ENCODE measurements at regions not wholly inside any gene's neighbourhood (a gene's known extent, or its start where the extent isn't known, plus 50 kb on each side); places are given as distances from the start of the nearest gene placed in this dataset.

- DNase-seq, result no peak
- Histone ChIP-seq H3K27me3 (ENCODE audit: insufficient read depth, low read length) (no peaks in the 10 kb centered on the region), H3K9me3 (ENCODE audit: control insufficient read depth in 1 of 2, low read length in 2 of 2) (no peaks in the 10 kb centered on the region), H3K36me3 (ENCODE audit: insufficient read depth, low read length) (no peaks in the 10 kb centered on the region), H3K27ac (ENCODE audit: low read depth, low read length) (no peak overlapping the region), H3K4me1 (ENCODE audit: insufficient read depth, low read length) (no peaks in the 10 kb centered on the region), H3K4me3 (ENCODE audit: low read length in 2 of 2) (no peak overlapping the region)
- ChIA-PET CTCF (ENCODE audit: partially characterized antibody) (no interaction called here), POLR2A (ENCODE audit: partially characterized antibody) (no interaction called here)
- Mint-ChIP-seq H3K27me3 (no peaks in the 10 kb centered on the region), H3K9me3 (peaks cover 0 to 3% (median 0%) of the 10 kb centered on the region in 8 donors), H3K4me3 (peak overlapping the region in 1 of 8 donors; percentile 1), H3K36me3 (no peaks in the 10 kb centered on the region), H3K4me1 (no peaks in the 10 kb centered on the region), H3K27ac (no peak overlapping the region)
- intact Hi-C loops (cut with micrococcal nuclease), result no loop called here
Measured at GRCh38 chr5:106860398-106861044, 810.2 kb downstream of the EFNA5 start.

- Mint-ChIP-seq H3K36me3 (no peaks in the 10 kb centered on the region), H3K27me3 (no peaks in the 10 kb centered on the region), H3K4me1 (no peaks in the 10 kb centered on the region), H3K9me3 (peaks cover 0 to 4% (median 1%) of the 10 kb centered on the region in 8 donors), H3K27ac (no peak overlapping the region), H3K4me3 (no peak overlapping the region)
- ChIA-PET POLR2A (ENCODE audit: partially characterized antibody) (no interaction called here), CTCF (ENCODE audit: partially characterized antibody) (interaction anchor here (1.1 kb wide), 1 partner anchor 14 kb away, joined by 3 read pairs; no protein-coding TSS in a partner anchor)
- Histone ChIP-seq H3K4me1 (ENCODE audit: insufficient read depth, low read length) (no peaks in the 10 kb centered on the region), H3K27me3 (ENCODE audit: insufficient read depth, low read length) (no peaks in the 10 kb centered on the region), H3K27ac (ENCODE audit: low read depth, low read length) (no peak overlapping the region), H3K36me3 (ENCODE audit: insufficient read depth, low read length) (no peaks in the 10 kb centered on the region), H3K9me3 (ENCODE audit: control insufficient read depth in 1 of 2, low read length in 2 of 2) (no peaks in the 10 kb centered on the region), H3K4me3 (ENCODE audit: low read length in 2 of 2) (no peak overlapping the region)
- no peak for DNase-seq
- intact Hi-C loops (cut with micrococcal nuclease), result no loop called here
Measured at GRCh38 chr5:106858616-106859015, 812.1 kb downstream of the EFNA5 start.

GRCh38 chr5:106854922-106855321 lies 815.8 kb downstream of the EFNA5 start:
- Histone ChIP-seq H3K4me3 (ENCODE audit: low read length in 2 of 2) (no peak overlapping the region), H3K27ac (ENCODE audit: low read depth, low read length) (no peak overlapping the region), H3K36me3 (ENCODE audit: insufficient read depth, low read length) (no peaks in the 10 kb centered on the region), H3K4me1 (ENCODE audit: insufficient read depth, low read length) (no peaks in the 10 kb centered on the region), H3K27me3 (ENCODE audit: insufficient read depth, low read length) (no peaks in the 10 kb centered on the region), H3K9me3 (ENCODE audit: control insufficient read depth in 1 of 2, low read length in 2 of 2) (no peaks in the 10 kb centered on the region)
- DNase-seq, result no peak
- H3K9me3 Mint-ChIP-seq, result peaks cover 0 to 4% (median 0%) of the 10 kb centered on the region in 8 donors
- no peak overlapping the region for H3K27ac Mint-ChIP-seq
- no peak overlapping the region for H3K4me3 Mint-ChIP-seq
- intact Hi-C loops (cut with micrococcal nuclease), result no loop called here
- CTCF ChIA-PET (ENCODE audit: partially characterized antibody), result no interaction called here
- H3K36me3 Mint-ChIP-seq, result no peaks in the 10 kb centered on the region
- POLR2A ChIA-PET (ENCODE audit: partially characterized antibody), result no interaction called here
- no peaks in the 10 kb centered on the region for H3K4me1 Mint-ChIP-seq
- H3K27me3 Mint-ChIP-seq, result no peaks in the 10 kb centered on the region

GRCh38 chr5:106854105-106854687 lies 816.5 kb downstream of the EFNA5 start:
- H3K4me3 ChIP-seq (ENCODE audit: low read length in 2 of 2), result no peak overlapping the region
- Mint-ChIP-seq H3K27me3 (no peaks in the 10 kb centered on the region), H3K4me1 (no peaks in the 10 kb centered on the region), H3K4me3 (no peak overlapping the region), H3K9me3 (peaks cover 0 to 4% (median 0%) of the 10 kb centered on the region in 8 donors), H3K36me3 (no peaks in the 10 kb centered on the region), H3K27ac (no peak overlapping the region)
- ChIA-PET CTCF (ENCODE audit: partially characterized antibody) (no interaction called here), POLR2A (ENCODE audit: partially characterized antibody) (no interaction called here)
- H3K4me1 ChIP-seq (ENCODE audit: insufficient read depth, low read length), result no peaks in the 10 kb centered on the region
- no peak for DNase-seq
- H3K27me3 ChIP-seq (ENCODE audit: insufficient read depth, low read length), result no peaks in the 10 kb centered on the region
- intact Hi-C loops (cut with micrococcal nuclease), result no loop called here
- H3K9me3 ChIP-seq (ENCODE audit: control insufficient read depth in 1 of 2, low read length in 2 of 2), result no peaks in the 10 kb centered on the region
- no peak overlapping the region for H3K27ac ChIP-seq (ENCODE audit: low read depth, low read length)
- no peaks in the 10 kb centered on the region for H3K36me3 ChIP-seq (ENCODE audit: insufficient read depth, low read length)

- H3K27ac Mint-ChIP-seq, result no peak overlapping the region
- intact Hi-C loops (cut with micrococcal nuclease), result no loop called here
- no peaks in the 10 kb centered on the region for H3K27me3 Mint-ChIP-seq
- POLR2A ChIA-PET (ENCODE audit: partially characterized antibody), result no interaction called here
- no peaks in the 10 kb centered on the region for H3K9me3 ChIP-seq (ENCODE audit: control insufficient read depth in 1 of 2, low read length in 2 of 2)
- no peak overlapping the region for H3K27ac ChIP-seq (ENCODE audit: low read depth, low read length)
- H3K9me3 Mint-ChIP-seq, result peaks cover 0 to 4% (median 0%) of the 10 kb centered on the region in 8 donors
- H3K27me3 ChIP-seq (ENCODE audit: insufficient read depth, low read length), result no peaks in the 10 kb centered on the region
- no peaks in the 10 kb centered on the region for H3K4me1 Mint-ChIP-seq
- CTCF ChIA-PET (ENCODE audit: partially characterized antibody), result no interaction called here
- H3K4me3 Mint-ChIP-seq, result no peak overlapping the region
- H3K36me3 ChIP-seq (ENCODE audit: insufficient read depth, low read length), result no peaks in the 10 kb centered on the region
- H3K36me3 Mint-ChIP-seq, result no peaks in the 10 kb centered on the region
- H3K4me1 ChIP-seq (ENCODE audit: insufficient read depth, low read length), result no peaks in the 10 kb centered on the region
- no peak overlapping the region for H3K4me3 ChIP-seq (ENCODE audit: low read length in 2 of 2)
- DNase-seq, result no peak
Measured at GRCh38 chr5:106853266-106853665, 817.5 kb downstream of the EFNA5 start.

GRCh38 chr5:106849266-106849665 lies 821.5 kb downstream of the EFNA5 start:
- Mint-ChIP-seq H3K4me1 (no peaks in the 10 kb centered on the region), H3K27me3 (no peaks in the 10 kb centered on the region), H3K4me3 (no peak overlapping the region), H3K36me3 (no peaks in the 10 kb centered on the region), H3K27ac (no peak overlapping the region), H3K9me3 (peaks cover 0 to 4% (median 0%) of the 10 kb centered on the region in 8 donors)
- H3K4me1 ChIP-seq (ENCODE audit: insufficient read depth, low read length), result no peaks in the 10 kb centered on the region
- CTCF ChIA-PET (ENCODE audit: partially characterized antibody), result no interaction called here
- POLR2A ChIA-PET (ENCODE audit: partially characterized antibody), result no interaction called here
- H3K4me3 ChIP-seq (ENCODE audit: low read length in 2 of 2), result no peak overlapping the region
- intact Hi-C loops (cut with micrococcal nuclease), result no loop called here
- H3K9me3 ChIP-seq (ENCODE audit: control insufficient read depth in 1 of 2, low read length in 2 of 2), result no peaks in the 10 kb centered on the region
- DNase-seq, result no peak
- no peak overlapping the region for H3K27ac ChIP-seq (ENCODE audit: low read depth, low read length)
- H3K36me3 ChIP-seq (ENCODE audit: insufficient read depth, low read length), result no peaks in the 10 kb centered on the region
- no peaks in the 10 kb centered on the region for H3K27me3 ChIP-seq (ENCODE audit: insufficient read depth, low read length)

- Mint-ChIP-seq H3K27me3 (no peaks in the 10 kb centered on the region), H3K27ac (no peak overlapping the region), H3K9me3 (peaks cover 0 to 11% (median 5%) of the 10 kb centered on the region in 8 donors), H3K4me3 (no peak overlapping the region), H3K4me1 (no peaks in the 10 kb centered on the region), H3K36me3 (no peaks in the 10 kb centered on the region)
- H3K27ac ChIP-seq (ENCODE audit: low read depth, low read length), result no peak overlapping the region
- no peak overlapping the region for H3K4me3 ChIP-seq (ENCODE audit: low read length in 2 of 2)
- H3K36me3 ChIP-seq (ENCODE audit: insufficient read depth, low read length), result no peaks in the 10 kb centered on the region
- CTCF ChIA-PET (ENCODE audit: partially characterized antibody), result no interaction called here
- H3K27me3 ChIP-seq (ENCODE audit: insufficient read depth, low read length), result no peaks in the 10 kb centered on the region
- DNase-seq, result no peak
- H3K9me3 ChIP-seq (ENCODE audit: control insufficient read depth in 1 of 2, low read length in 2 of 2), result no peaks in the 10 kb centered on the region
- POLR2A ChIA-PET (ENCODE audit: partially characterized antibody), result no interaction called here
- intact Hi-C loops (cut with micrococcal nuclease), result no loop called here
- H3K4me1 ChIP-seq (ENCODE audit: insufficient read depth, low read length), result no peaks in the 10 kb centered on the region
Measured at GRCh38 chr5:106843812-106844416, 826.8 kb downstream of the EFNA5 start.
